SK-N-SH (cell line): ENCODE measurements at regions not wholly inside any gene's neighbourhood (a gene's known extent, or its start where the extent isn't known, plus 50 kb on each side); places are given as distances from the start of the nearest gene placed in this dataset.

Experiments used
- CTCF ChIA-PET: fragments of 300-600, 350-600 bp; formaldehyde crosslinking; extraction: SDS; loops from one replicate; lab custom pipeline; 2021; lab: Yijun Ruan, JAX
- POLR2A ChIA-PET: fragments of 350-600 bp; sonication (Branson Sonifier 250); formaldehyde crosslinking; extraction: SDS; loops from one replicate; lab custom pipeline; 2020; ENCODE audit warnings: antibody characterized with exemption, inconsistent platforms; lab: Yijun Ruan, JAX
- DNase-seq: peaks from one replicate; pipeline ENCODE4 v3.0.0; 2012
- H2AFZ ChIP-seq: fragments of 200-600 bp; sonication (generic); 2 replicates; pipeline ENCODE4 v1.8.1; 2016; ENCODE audit warnings: antibody characterized with exemption, mild to moderate bottlenecking, low read depth
- H3F3A ChIP-seq: fragments of 200-600 bp; sonication (generic); replicated peaks from 2 replicates; pipeline ENCODE3; 2016; ENCODE audit warnings: antibody characterized with exemption, mild to moderate bottlenecking; ENCODE audit not compliant: insufficient read depth
- H3K27ac ChIP-seq, 2 experiments: fragments of 200-500 bp in 1 of 2; fragments of 200-600 bp in 1 of 2; sonication (Bioruptor generic) in 1 of 2; sonication (generic), shearing (Covaris generic) in 1 of 2; 2 replicates each; pipeline versions ENCODE4 v1.5.1 to v1.6.1; 2014 to 2016; ENCODE audit warnings: low read depth in 2 of 2, inconsistent platforms in 1 of 2, low read length in 1 of 2, mild to moderate bottlenecking in 1 of 2, mixed read lengths in 1 of 2
- H3K27me3 ChIP-seq: fragments of 200-600 bp; sonication (generic), shearing (Covaris generic); 2 replicates; pipeline ENCODE4 v1.6.1; 2016; ENCODE audit warnings: mixed run types; ENCODE audit not compliant: insufficient read depth
- H3K36me3 ChIP-seq, 2 experiments: fragments of 200-500 bp in 1 of 2; fragments of 200-600 bp in 1 of 2; sonication (Bioruptor generic) in 1 of 2; sonication (generic) in 1 of 2; replicated peaks in 1 of 2; 2 replicates each; pipeline versions ENCODE3 to v1.5.1; 2014 to 2016; ENCODE audit warnings: low read length in 1 of 2, mild to moderate bottlenecking in 1 of 2; ENCODE audit not compliant: insufficient read depth in 2 of 2, control insufficient read depth in 1 of 2
- H3K4me1 ChIP-seq, 2 experiments: fragments of 200-500 bp in 1 of 2; fragments of 200-600 bp in 1 of 2; sonication (Bioruptor generic) in 1 of 2; sonication (generic), shearing (Covaris generic) in 1 of 2; 2 replicates each; pipeline versions ENCODE4 v1.5.1 to v1.6.1; 2014 to 2016; ENCODE audit warnings: low read depth in 1 of 2, low read length in 1 of 2, mixed run types in 1 of 2; ENCODE audit not compliant: insufficient read depth in 2 of 2, control insufficient read depth in 1 of 2
- H3K4me2 ChIP-seq: fragments of 200-600 bp; sonication (generic), shearing (Covaris generic); 2 replicates; pipeline ENCODE4 v1.6.1; 2017; ENCODE audit warnings: mixed run types
- H3K4me3 ChIP-seq, 2 experiments: fragments of 200-500 bp in 1 of 2; fragments of 200-600 bp in 1 of 2; sonication (Bioruptor generic) in 1 of 2; sonication (generic), shearing (Covaris generic) in 1 of 2; 2 replicates each; pipeline versions ENCODE4 v1.5.1 to v1.8.1; 2014 to 2016; ENCODE audit warnings: low read depth in 2 of 2, inconsistent platforms in 1 of 2, low read length in 1 of 2, mild to moderate bottlenecking in 1 of 2, mixed read lengths in 1 of 2, moderate library complexity in 1 of 2
- H3K79me2 ChIP-seq: fragments of 200-600 bp; sonication (generic); 2 replicates; pipeline ENCODE4 v1.8.1; 2017; ENCODE audit warnings: mild to moderate bottlenecking; ENCODE audit not compliant: insufficient read depth
- H3K9ac ChIP-seq: fragments of 200-600 bp; sonication (generic); 2 replicates; pipeline ENCODE4 v1.6.1; 2017; ENCODE audit warnings: mixed run types
- H3K9me2 ChIP-seq: fragments of 200-600 bp; sonication (generic); 2 replicates; pipeline ENCODE4 v1.6.1; 2017; ENCODE audit warnings: mixed run types
- H3K9me3 ChIP-seq: fragments of 200-600 bp; sonication (generic); 2 replicates; pipeline ENCODE4 v1.6.1; 2017; ENCODE audit warnings: mixed run types, mild to moderate bottlenecking, moderate library complexity
- H4K20me1 ChIP-seq: fragments of 200-600 bp; sonication (generic); 2 replicates; pipeline ENCODE4 v1.6.1; 2017; ENCODE audit warnings: mild to moderate bottlenecking, mixed run types; ENCODE audit not compliant: insufficient read depth
- CHD2 ChIP-seq: fragments of 150-350 bp; IDR thresholded peaks from 2 replicates; pipeline ENCODE4 v1.6.1; 2018; ENCODE audit warnings: low read length; ENCODE audit not compliant: partially characterized antibody
- ELF1 ChIP-seq: IDR thresholded peaks from 2 replicates; pipeline ENCODE4 v1.4.0; 2012
- EP300 ChIP-seq, 2 experiments: IDR thresholded peaks; 2 replicates each; pipeline versions ENCODE4 v1.4.0 to v1.6.1; 2012; ENCODE audit warnings: borderline replicate concordance in 1 of 2, low read depth in 1 of 2, low read length in 1 of 2
- EZH2phosphoT487 ChIP-seq: fragments of 200-600 bp; sonication (generic); IDR thresholded peaks from 2 replicates; pipeline ENCODE4 v1.6.1; 2017; ENCODE audit warnings: low read depth, mixed run types, mild to moderate bottlenecking, antibody characterized with exemption, moderate library complexity, borderline replicate concordance
- FOSL2 ChIP-seq: IDR thresholded peaks from 2 replicates; pipeline ENCODE4 v1.4.0; 2012; ENCODE audit warnings: low read depth, mild to moderate bottlenecking, moderate library complexity, borderline replicate concordance
- FOXJ3 ChIP-seq: sonication (generic); formaldehyde crosslinking; IDR thresholded peaks from 2 replicates; pipeline ENCODE4 v1.5.1; 2020; ENCODE audit warnings: mild to moderate bottlenecking, missing genetic modification reagents
- FOXM1 ChIP-seq: IDR thresholded peaks from 2 replicates; pipeline ENCODE4 v1.4.0; 2012; ENCODE audit warnings: low read depth, mild to moderate bottlenecking
- GABPA ChIP-seq: IDR thresholded peaks from 2 replicates; pipeline ENCODE4 v1.4.0; 2012; ENCODE audit warnings: low read depth, mild to moderate bottlenecking
- GATA2 ChIP-seq: sonication (generic); formaldehyde crosslinking; IDR thresholded peaks from 2 replicates; pipeline ENCODE4 v1.5.0; 2020; ENCODE audit warnings: mild to moderate bottlenecking, missing genetic modification reagents
- IRF3 ChIP-seq: fragments of 150-350 bp; IDR thresholded peaks from 2 replicates; pipeline ENCODE4 v1.6.1; 2016; ENCODE audit warnings: mild to moderate bottlenecking, low read depth, low read length
- MXI1 ChIP-seq: IDR thresholded peaks from 2 replicates; pipeline ENCODE4 v1.6.1; 2012; ENCODE audit warnings: mild to moderate bottlenecking, low read depth, low read length, improper control_type of control experiment
- NFIC ChIP-seq: IDR thresholded peaks from 2 replicates; pipeline ENCODE4 v1.4.0; 2012; ENCODE audit warnings: borderline replicate concordance
- NRF1 ChIP-seq: IDR thresholded peaks from 2 replicates; pipeline ENCODE4 v1.6.1; 2012; ENCODE audit warnings: low read depth, mild to moderate bottlenecking, low read length
- PBX3 ChIP-seq: IDR thresholded peaks from 2 replicates; pipeline ENCODE4; 2012
- RAD21 ChIP-seq: IDR thresholded peaks from 2 replicates; pipeline ENCODE4 v1.6.1; 2012; ENCODE audit warnings: mild to moderate bottlenecking, low read length
- RCOR1 ChIP-seq: fragments of 150-350 bp; IDR thresholded peaks from 2 replicates; pipeline ENCODE4 v1.6.1; 2017; ENCODE audit warnings: antibody characterized with exemption, low read length
- RFX5 ChIP-seq: IDR thresholded peaks from 2 replicates; pipeline ENCODE4 v1.6.1; 2012; ENCODE audit warnings: mild to moderate bottlenecking, improper control_type of control experiment, low read length
- RXRA ChIP-seq: IDR thresholded peaks from 2 replicates; pipeline ENCODE4 v1.4.0; 2012; ENCODE audit warnings: low read depth, mild to moderate bottlenecking, borderline replicate concordance
- SIN3A ChIP-seq: IDR thresholded peaks from 2 replicates; pipeline ENCODE4 v1.6.1; 2012; ENCODE audit warnings: low read depth, mild to moderate bottlenecking, low read length, moderate library complexity, borderline replicate concordance
- SMC3 ChIP-seq: IDR thresholded peaks from 2 replicates; pipeline ENCODE4 v1.6.1; 2012; ENCODE audit warnings: low read depth, low read length, improper control_type of control experiment
- TAF1 ChIP-seq: IDR thresholded peaks from 2 replicates; pipeline ENCODE4 v1.6.1; 2012; ENCODE audit warnings: low read depth, mild to moderate bottlenecking, low read length, moderate library complexity, borderline replicate concordance
- TCF12 ChIP-seq: IDR thresholded peaks from 2 replicates; pipeline ENCODE4 v1.4.0; 2012
- USF1 ChIP-seq: IDR thresholded peaks from 2 replicates; pipeline ENCODE4 v1.4.0; 2012; ENCODE audit warnings: low read depth, borderline replicate concordance
- YY1 ChIP-seq: IDR thresholded peaks from 2 replicates; pipeline ENCODE4 v1.4.0; 2012; ENCODE audit warnings: low read depth, mild to moderate bottlenecking
- WGBS: methylation state at CpG from one replicate; pipeline ENCODE4 v1.1.6; 2017; ENCODE audit warnings: low lambda C conversion rate; 5-methylcytosine and 5-hydroxymethylcytosine counted together
- TF ChIP-seq, protein P1 (sequence below): fragments of 150-350 bp; IDR thresholded peaks from 2 replicates; pipeline ENCODE4 v1.6.1; 2017; ENCODE audit warnings: antibody characterized with exemption, low read length, low read depth, borderline replicate concordance
- TF ChIP-seq, protein P2 (sequence below): IDR thresholded peaks from 2 replicates; pipeline ENCODE4 v1.4.0; 2012; ENCODE audit warnings: low read depth

DNA sequence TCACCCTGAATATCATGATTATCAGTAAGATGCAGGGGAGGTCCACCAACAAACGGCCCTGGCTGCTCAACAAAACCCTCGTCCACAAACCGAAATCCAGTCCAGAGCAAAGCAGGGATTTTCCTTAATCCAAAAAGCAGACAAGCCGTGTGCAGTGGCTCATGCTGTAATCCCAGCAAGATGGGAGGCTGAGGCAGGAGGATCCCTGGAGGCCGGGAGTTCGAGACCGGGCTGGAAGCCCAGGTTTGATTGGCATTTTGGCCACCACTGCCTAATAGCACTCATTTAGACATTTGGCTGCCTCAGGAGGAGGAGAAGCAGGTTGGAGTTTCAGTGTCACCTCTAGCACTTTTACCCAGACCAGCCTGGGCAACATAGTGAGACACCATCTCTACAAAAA, 562.0 kb upstream of the AUTS2 start:
- Histone ChIP-seq H3K9me2 (no peaks in the 10 kb centered on the region), H3K4me1 (no peaks in the 10 kb centered on the region), H3K9me3 (no peaks in the 10 kb centered on the region), H3K9ac (no peak overlapping the region), H2AFZ (no peak overlapping the region), H3K27ac (no peak overlapping the region), H3K27me3 (no peaks in the 10 kb centered on the region), H3K4me3 (no peak overlapping the region), H3K36me3 (no peaks in the 10 kb centered on the region), H3K4me2 (no peak overlapping the region), H3F3A (no peaks in the 10 kb centered on the region), H3K79me2 (no peaks in the 10 kb centered on the region), H4K20me1 (no peaks in the 10 kb centered on the region)
- no peak for DNase-seq
- TF ChIP-seq SIN3A (no peak), RXRA (no peak), EP300 (IDR thresholded peaks at IDR 0.05; ENCODE audit: borderline replicate concordance in 1 of 2, low read depth in 1 of 2, low read length in 1 of 2) (no peak), RFX5 (no peak), TAF1 (no peak), FOXJ3 (no peak), CHD2 (no peak), PBX3 (no peak), ELF1 (no peak), YY1 (no peak), TCF12 (no peak), SMC3 (no peak), RCOR1 (no peak), USF1 (no peak), GATA2 (CRISPR knock-in tag) (no peak)
- TF ChIP-seq, protein P1, sequence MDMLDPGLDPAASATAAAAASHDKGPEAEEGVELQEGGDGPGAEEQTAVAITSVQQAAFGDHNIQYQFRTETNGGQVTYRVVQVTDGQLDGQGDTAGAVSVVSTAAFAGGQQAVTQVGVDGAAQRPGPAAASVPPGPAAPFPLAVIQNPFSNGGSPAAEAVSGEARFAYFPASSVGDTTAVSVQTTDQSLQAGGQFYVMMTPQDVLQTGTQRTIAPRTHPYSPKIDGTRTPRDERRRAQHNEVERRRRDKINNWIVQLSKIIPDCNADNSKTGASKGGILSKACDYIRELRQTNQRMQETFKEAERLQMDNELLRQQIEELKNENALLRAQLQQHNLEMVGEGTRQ = no peak
- TF ChIP-seq, protein P2, sequence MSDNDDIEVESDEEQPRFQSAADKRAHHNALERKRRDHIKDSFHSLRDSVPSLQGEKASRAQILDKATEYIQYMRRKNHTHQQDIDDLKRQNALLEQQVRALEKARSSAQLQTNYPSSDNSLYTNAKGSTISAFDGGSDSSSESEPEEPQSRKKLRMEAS = no peak
- ChIA-PET CTCF (interaction anchor here (1.5 kb wide), 1 partner anchor 11 kb away, joined by 4 read pairs; no protein-coding TSS in a partner anchor), POLR2A (no interaction called here)
- WGBS = 55% methylated on average over 7 of the region's 7 CpGs

DNA sequence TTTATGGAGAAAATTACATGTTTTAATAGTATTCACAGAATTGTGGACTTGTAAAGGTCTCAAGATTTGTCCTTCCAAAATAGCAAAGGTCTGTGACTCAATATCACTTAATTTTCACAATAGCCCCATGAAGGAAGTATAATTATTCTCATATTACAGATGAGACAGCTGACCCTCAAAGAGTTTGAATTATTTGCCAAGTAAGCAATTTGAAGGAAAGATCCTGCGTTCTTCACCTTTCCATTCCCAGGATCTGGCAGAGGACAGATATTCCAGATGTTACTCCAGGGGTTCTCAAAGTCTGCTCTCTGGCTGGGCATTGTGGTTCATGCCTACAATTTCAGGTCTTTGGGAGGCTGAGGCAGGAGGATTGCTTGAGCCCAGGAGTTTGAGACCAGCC, 559.4 kb upstream of the AUTS2 start:
- Histone ChIP-seq H3F3A (no peaks in the 10 kb centered on the region), H3K79me2 (no peaks in the 10 kb centered on the region), H3K27ac (no peak overlapping the region), H3K9ac (no peak overlapping the region), H3K4me1 (no peaks in the 10 kb centered on the region), H4K20me1 (no peaks in the 10 kb centered on the region), H3K9me3 (no peaks in the 10 kb centered on the region), H3K27me3 (no peaks in the 10 kb centered on the region), H3K36me3 (no peaks in the 10 kb centered on the region), H3K9me2 (no peaks in the 10 kb centered on the region), H3K4me2 (no peak overlapping the region), H3K4me3 (no peak overlapping the region), H2AFZ (no peak overlapping the region)
- 64% methylated on average over 1 of the region's 1 CpG for WGBS
- ChIA-PET POLR2A (no interaction called here), CTCF (no interaction called here)
- DNase-seq = no peak
- TF ChIP-seq ELF1 = no peak
- no peak for TF ChIP-seq NRF1
- TF ChIP-seq FOXM1 = no peak
- no peak for TF ChIP-seq SIN3A
- no peak for TF ChIP-seq EZH2phosphoT487
- TF ChIP-seq FOSL2 = no peak
- no peak for TF ChIP-seq RAD21
- no peak for TF ChIP-seq IRF3
- TF ChIP-seq NFIC = no peak
- TF ChIP-seq RCOR1 = no peak
- TF ChIP-seq GABPA = no peak
- no peak for TF ChIP-seq USF1
- TF ChIP-seq MXI1 = no peak
- TF ChIP-seq RXRA = no peak
